ENCODE measurements at regions not wholly inside any gene's neighbourhood (a gene's known extent, or its start where the extent isn't known, plus 50 kb on each side); places are given as distances from the start of the nearest gene placed in this dataset.

DNA sequence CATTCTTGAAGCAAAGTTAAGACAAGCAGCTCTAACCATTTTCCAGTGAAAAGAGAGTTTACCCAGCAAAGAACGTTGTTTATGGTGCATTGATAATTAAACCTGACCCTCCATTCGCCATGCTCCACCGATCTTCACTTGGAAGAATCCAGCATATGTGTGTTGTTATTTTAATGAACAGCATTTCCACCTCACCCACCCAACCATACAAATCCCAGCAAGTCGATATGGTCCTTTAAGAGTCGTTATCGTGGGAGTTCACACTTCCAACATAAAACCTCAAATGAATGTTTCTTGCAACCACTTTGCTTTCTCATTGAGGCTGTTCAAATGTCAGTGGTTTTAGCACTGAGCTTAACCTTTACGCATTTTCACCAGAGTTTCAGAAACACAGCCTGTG lies 147.4 kb upstream of the LDB2 start:
- Histone ChIP-seq H3K9me1 (replicated peaks; ENCODE audit: control insufficient read depth, extremely low read depth, insufficient read depth, low read length) (no peaks in the 10 kb centered on the region), H3K9me3 (replicated peaks; ENCODE audit: control insufficient read depth, insufficient read depth, low read length) (no peaks in the 10 kb centered on the region), H3K4me1 (ENCODE audit: control insufficient read depth, extremely low read depth, insufficient read depth, low read length) (no peaks in the 10 kb centered on the region), H3K4me3 (replicated peaks in 1 of 3; ENCODE audit: insufficient read depth in 1 of 3, low read depth in 1 of 3, low read length in 3 of 3) (no peak overlapping the region), H3K27me3 (ENCODE audit: control insufficient read depth in 2 of 2, insufficient read depth in 2 of 2, low read length in 2 of 2) (no peaks in the 10 kb centered on the region), H3K36me3 (ENCODE audit: control insufficient read depth in 2 of 2, extremely low read depth in 1 of 2, insufficient read depth in 2 of 2, low read length in 2 of 2) (no peaks in the 10 kb centered on the region), H2AFZ (ENCODE audit: low read depth, low read length) (no peak overlapping the region), H3K9ac (replicated peaks; ENCODE audit: extremely low read depth, insufficient read depth, low read length) (no peak overlapping the region), H3K27ac (ENCODE audit: insufficient read depth, low read depth, low read length) (no peak overlapping the region), H3K4me2 (ENCODE audit: insufficient read depth, low read length) (no peak overlapping the region), H3K79me2 (ENCODE audit: control insufficient read depth, insufficient read depth, low read length) (no peaks in the 10 kb centered on the region), H4K20me1 (replicated peaks; ENCODE audit: control insufficient read depth, extremely low read depth, insufficient read depth, low read length) (no peaks in the 10 kb centered on the region)
- ChIA-PET POLR2A (no interaction called here), CTCF (interaction anchor here (1.1 kb wide), 1 partner anchor 13 kb away, joined by 3 read pairs; no protein-coding TSS in a partner anchor)
- intact Hi-C loops (cut with micrococcal nuclease), result no loop called here
- DNase-seq (ENCODE audit: low read depth, low spot score) (no peak), FAIRE-seq (no peak)
- no TSS peak for BruUV-seq (replicated peaks)
- dilution Hi-C loops (cut with MboI; ENCODE audit: extremely low pct_ligation_motif_present, low sequenced_read_pairs), result no loop called here
- TF ChIP-seq POLR2AphosphoS5 (IDR thresholded peaks at IDR 0.05; ENCODE audit: insufficient read depth, low read depth, low read length) (no peak), MYC (IDR thresholded peaks at IDR 0.05; ENCODE audit: low read depth, low read length) (no peak), GATA2 (IDR thresholded peaks at IDR 0.05; ENCODE audit: insufficient read depth, insufficient read length, low read depth, low read length) (no peak), POLR2A (IDR thresholded peaks at IDR 0.05; ENCODE audit: low read depth, low read length) (no peak), EZH2 (IDR thresholded peaks at IDR 0.05; ENCODE audit: borderline replicate concordance, low read depth, low read length, severe bottlenecking) (no peak), FOS (IDR thresholded peaks at IDR 0.05; ENCODE audit: borderline replicate concordance, insufficient read depth, low read length) (no peak), JUN (IDR thresholded peaks at IDR 0.05; ENCODE audit: borderline replicate concordance, insufficient read depth, insufficient read length, low read depth) (no peak), CTCF (IDR thresholded peaks at IDR 0.05; ENCODE audit: extremely low read depth in 1 of 2, insufficient read depth in 1 of 2, low read depth in 1 of 2, low read length in 2 of 2) (no peak)
- TF ChIP-seq, protein P1, sequence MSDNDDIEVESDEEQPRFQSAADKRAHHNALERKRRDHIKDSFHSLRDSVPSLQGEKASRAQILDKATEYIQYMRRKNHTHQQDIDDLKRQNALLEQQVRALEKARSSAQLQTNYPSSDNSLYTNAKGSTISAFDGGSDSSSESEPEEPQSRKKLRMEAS (IDR thresholded peaks at IDR 0.05; ENCODE audit: insufficient read depth, insufficient read length), result no peak
